GM19372 (cell line): ENCODE measurements at regions not wholly inside any gene's neighbourhood (a gene's known extent, or its start where the extent isn't known, plus 50 kb on each side); places are given as distances from the start of the nearest gene placed in this dataset.
"Not testable (repeated sequence)": the region's sequence is repeated elsewhere in the genome, so short reads cannot be mapped to it uniquely, and the experiment has no call there.

Experiments used
- ATAC-seq: cut with Tn5 transposase; IDR thresholded peaks from one replicate; pipeline ENCODE4 v1.9.1; 2021; ENCODE audit warnings: mild to moderate bottlenecking, low read depth, moderate library complexity; ENCODE audit not compliant: unreplicated experiment

DNA sequence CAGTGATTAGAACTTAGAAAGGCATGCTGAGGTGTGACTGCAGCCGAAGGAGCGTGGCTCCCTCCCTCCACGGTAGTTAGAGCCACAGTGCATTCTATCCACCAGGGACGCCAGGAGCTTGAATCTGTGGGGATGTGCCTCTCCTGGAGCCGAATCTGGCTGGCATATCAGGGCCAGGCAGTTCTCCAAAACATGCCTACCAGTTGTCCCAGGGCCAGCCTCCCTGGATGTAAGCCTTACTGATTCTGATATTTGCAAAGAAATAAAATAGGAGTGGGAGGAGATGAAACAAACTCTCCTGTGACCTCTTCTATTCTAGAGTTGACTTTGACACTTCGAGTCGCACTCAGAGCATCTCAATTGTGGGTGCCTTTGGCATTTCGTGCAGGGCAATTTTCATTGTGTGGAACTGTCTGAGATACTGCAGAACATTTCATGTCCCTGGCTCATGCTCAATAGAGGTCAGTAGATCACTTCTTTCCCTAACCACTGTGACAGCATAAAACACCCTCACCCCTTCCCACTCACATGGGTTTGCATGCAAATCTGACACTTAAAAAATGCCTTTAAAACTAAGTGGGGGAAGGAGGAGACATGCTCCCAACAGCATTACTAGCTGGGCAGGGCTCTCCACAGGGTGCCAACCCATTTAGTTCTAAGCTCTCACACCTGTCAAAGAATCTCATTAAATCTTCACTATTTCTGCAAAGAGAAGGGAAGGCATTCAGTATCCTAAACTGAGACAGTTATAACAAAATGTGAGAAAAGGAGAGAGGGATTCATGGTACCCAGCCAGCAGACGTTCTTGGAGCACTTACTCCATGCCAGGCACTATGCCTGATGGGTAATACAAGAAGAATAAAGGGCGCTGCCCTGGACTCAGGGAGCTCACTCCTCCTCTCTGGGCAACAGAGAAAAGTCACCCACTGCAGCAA, 378.9 kb downstream of the PREX1 start:
- no peak for ATAC-seq

- ATAC-seq, result no peak
These were observed 380.3 kb downstream of the PREX1 start for GRCh38 chr20:48447456-48447855.

- no peak for ATAC-seq
These were observed 382.0 kb downstream of the PREX1 start for GRCh38 chr20:48445827-48446226.

DNA sequence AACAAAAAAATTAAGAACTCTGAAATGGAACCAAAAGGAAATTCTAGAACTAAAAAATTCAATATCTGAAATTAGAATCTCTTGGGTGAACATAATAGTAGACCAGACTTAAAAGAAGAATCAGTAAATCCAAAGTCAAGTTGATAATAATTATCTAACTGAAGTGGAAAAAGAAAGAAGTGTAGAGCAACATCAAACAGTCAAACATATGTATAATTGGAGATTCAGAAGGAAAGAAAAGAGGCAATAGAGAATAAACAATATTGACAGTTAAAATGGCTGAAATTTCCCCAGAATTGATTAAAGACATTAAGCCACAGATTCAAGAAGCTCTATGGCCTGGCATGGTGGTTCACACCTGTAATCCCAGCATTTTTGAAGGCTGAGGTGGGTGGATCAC, 383.6 kb downstream of the PREX1 start:
- no peak for ATAC-seq

- no peak for ATAC-seq
These were observed 386.9 kb downstream of the PREX1 start for GRCh38 chr20:48440916-48441315.

DNA sequence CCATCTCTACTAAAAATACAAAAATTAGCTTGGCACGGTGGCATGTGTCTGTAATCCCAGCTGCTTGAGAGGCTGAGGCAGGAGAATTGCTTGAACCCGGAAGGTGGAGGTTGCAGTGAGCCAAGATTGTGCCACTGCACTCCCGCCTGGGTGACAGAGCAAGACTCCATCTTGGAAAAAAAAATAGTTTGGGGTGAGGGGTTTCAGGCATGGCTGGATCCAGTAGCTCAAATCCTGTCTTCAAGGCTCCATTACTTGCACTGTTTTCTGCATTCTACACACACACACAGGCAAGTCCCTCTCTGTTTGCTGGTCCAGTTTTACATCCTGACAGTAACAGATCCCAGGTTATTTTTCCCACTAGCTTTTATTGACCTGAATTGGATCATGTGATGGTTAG, 387.5 kb downstream of the PREX1 start:
- ATAC-seq, result not testable (repeated sequence)

- ATAC-seq, result no peak
These were observed 390.7 kb downstream of the PREX1 start for GRCh38 chr20:48437146-48437545.

DNA sequence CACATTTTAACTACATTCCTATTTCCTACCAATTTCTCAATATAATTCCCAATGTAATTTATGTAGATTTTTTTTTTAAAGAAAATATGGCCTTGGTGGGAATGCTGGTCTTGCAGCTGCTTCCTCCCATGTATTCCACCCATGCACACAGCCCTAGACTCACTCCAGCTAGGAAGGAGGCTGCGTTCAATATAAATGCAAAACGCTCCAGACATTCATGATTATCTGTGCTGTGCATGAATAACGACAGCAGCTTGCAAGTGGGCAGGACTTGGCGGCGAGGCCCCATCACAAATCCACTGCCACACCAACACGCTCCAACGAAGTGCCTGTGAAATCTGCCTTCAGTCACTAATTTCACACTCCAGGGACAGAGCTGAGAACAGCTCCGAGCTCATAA, 391.2 kb downstream of the PREX1 start:
- ATAC-seq, result not testable (repeated sequence)

DNA sequence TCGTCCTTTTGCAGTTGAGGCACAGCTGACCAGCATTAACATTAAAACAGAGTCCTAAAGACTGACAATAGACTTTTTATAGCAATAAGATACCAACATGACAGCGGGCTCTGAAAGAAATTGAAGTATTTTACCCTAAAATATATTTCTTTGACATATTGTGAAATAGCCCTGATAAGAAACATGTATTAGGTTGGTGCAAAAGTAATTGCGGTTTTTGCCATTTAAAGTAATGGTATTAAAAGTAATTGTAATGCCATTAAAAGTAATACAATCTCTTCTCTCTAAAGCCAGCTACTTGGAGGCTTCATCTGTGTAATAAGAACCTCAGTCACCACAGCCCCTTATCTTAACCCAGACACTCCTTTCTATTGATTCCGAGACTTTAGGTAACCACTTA, 394.6 kb downstream of the PREX1 start:
- ATAC-seq, result no peak

DNA sequence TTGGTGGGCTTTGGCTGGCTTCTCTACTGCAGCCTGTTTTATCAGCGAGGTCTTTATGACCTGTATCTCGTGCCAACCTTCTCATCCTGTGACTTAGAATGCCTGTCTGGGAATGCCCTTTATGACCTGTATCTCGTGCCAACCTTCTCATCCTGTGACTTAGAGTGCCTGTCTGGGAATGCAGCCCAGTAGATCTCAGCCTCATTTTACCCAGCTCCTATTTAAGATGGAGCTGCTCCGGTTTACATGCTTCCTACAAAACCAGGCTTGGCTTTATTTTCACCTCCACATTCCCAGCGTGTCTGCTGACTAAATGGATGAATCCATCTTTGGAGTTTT, 395.3 kb downstream of the PREX1 start:
- ATAC-seq, result no peak

GRCh38 chr20:48431653-48432493, 395.9 kb downstream of the PREX1 start:
- no peak for ATAC-seq

DNA sequence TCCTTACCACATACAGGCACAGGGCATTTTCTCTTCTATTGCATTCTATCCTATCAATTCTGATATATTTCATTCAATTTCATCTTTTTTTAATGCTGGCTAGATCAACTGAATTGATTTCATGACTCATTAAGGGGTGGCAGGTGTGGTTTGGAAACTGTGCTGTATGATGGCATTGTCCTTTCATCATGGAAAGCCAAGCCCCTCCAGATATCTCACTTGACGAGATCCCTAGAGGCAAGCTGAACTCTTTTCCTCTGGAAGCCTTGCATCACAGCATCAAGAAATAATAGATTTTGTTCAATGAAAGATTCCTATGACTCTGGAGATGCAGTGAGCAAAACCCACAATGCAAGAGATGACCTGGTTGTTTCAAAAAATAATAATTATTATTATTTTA, 401.2 kb downstream of the PREX1 start:
- ATAC-seq, result no peak

- ATAC-seq, result no peak
These were observed 401.8 kb downstream of the PREX1 start for GRCh38 chr20:48425817-48426612.

DNA sequence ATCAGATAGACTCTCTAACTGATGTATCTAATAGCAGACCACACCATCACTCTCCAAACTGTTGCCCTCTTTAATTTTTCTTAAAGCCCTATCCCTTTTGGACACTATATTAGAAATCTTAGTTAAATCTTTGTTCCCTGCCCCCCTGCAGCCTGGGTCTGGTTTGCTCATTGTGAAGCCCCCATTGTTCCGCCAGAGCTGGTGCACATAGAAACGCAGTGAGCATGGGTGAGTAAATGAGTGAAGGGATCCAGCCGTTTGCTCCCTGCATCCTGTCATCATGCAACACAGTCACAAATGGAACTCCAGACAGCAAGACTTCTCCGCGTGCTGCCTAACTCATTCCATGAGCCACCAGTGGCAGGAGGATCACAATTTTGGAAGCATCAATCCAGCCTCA, 402.5 kb downstream of the PREX1 start:
- no peak for ATAC-seq

GRCh38 chr20:48422242-48422960, 405.4 kb downstream of the PREX1 start:
- no peak for ATAC-seq

- no peak for ATAC-seq
These were observed 406.3 kb downstream of the PREX1 start for GRCh38 chr20:48421547-48421946.

DNA sequence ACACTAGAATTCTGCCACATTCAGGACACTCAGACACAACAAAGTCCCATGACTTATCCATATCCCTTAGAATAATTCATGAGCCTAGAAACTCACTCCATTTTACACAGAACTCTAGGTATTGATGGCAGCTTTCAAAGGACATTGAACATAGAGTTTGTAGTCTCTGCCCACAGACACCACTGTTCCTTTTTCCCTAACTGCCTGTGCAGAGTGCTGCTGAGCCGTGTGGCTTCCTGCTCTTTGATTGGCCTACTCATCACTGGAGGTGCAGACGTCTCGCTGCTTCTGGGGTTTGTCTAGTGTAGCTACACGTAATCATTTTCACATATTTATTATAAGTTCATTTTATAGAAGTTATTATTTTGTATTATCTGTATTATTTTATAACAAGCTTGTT, 407.6 kb downstream of the PREX1 start:
- ATAC-seq, result no peak

- no peak for ATAC-seq
These were observed 408.6 kb downstream of the PREX1 start for GRCh38 chr20:48419173-48419572.

DNA sequence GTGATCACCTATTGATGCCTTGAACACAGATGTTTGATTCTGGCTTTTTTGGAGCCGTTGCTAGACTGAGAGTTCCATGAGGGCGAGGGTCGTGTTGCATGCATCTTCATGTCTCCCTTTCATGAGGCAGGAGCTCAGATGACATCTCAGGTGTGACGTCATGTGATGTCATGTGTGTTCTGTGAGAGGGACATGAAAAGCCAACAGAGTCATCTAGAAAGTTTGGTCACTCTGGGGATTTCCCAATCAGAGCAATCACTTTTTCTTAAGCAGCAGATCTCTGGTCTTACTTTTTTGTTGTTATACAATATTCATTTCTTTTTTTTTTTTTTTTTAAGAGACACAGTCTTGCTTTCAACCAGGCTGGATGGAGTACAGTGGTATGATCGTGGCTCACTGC, 411.8 kb downstream of the PREX1 start:
- no peak for ATAC-seq

DNA sequence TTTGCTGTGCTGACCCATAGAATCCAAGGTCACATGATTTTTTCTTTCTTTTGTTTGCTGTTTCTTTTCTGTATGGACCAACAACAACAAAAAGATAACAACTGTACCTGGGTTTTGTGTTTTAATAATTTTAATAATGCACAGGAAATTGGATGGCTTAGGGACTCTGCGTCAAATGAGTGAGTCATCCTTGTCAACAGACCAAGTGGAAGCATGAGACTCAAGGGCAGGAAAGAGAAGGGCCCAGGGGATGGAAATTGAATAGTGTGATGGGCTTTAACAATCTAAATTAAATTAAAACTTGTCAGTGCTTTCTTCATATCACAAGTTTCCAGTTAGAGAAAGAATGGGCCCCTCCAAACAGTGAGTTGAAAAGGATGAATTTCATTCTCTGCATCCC, 413.0 kb downstream of the PREX1 start:
- no peak for ATAC-seq
